ENCODE measurements at regions not wholly inside any gene's neighbourhood (a gene's known extent, or its start where the extent isn't known, plus 50 kb on each side); places are given as distances from the start of the nearest gene placed in this dataset.

- Histone ChIP-seq H3K27ac (no peak overlapping the region), H3K4me1 (peaks cover 0 to 7% (median 2%) of the 10 kb centered on the region in 4 donors), H3K36me3 (no peaks in the 10 kb centered on the region), H3K27me3 (no peaks in the 10 kb centered on the region), H3K4me3 (no peak overlapping the region), H3K9me3 (no peaks in the 10 kb centered on the region)
- no peak for DNase-seq
- in situ Hi-C loops (cut with MboI; ENCODE audit: low pct_ligation_motif_present in 1 of 4, low pct_unique_long_range_greater_than_20kb in 1 of 4, low sequenced_read_pairs in 3 of 4) (no loop called here), intact Hi-C loops (cut with DNase I; ENCODE audit: low total_unique reads) (no loop called here)
- 89 to 96% methylated on average over 2 of the region's 2 CpGs for WGBS, 2 donors (ENCODE audit: low coverage in 1 of 2)
- no peak for TF ChIP-seq POLR2AphosphoS5 (IDR thresholded peaks at IDR 0.05)
- TF ChIP-seq EP300 (IDR thresholded peaks at IDR 0.05; ENCODE audit: low read depth): no peak
- TF ChIP-seq CTCF (IDR thresholded peaks at IDR 0.05): no peak
- no peak for TF ChIP-seq POLR2A (IDR thresholded peaks at IDR 0.05)
Measured at GRCh38 chr5:111977436-111977829, 220.4 kb upstream of the NREP start.

- TF ChIP-seq EP300 (IDR thresholded peaks at IDR 0.05; ENCODE audit: low read depth) (no peak), POLR2AphosphoS5 (IDR thresholded peaks at IDR 0.05) (no peak), CTCF (IDR thresholded peaks at IDR 0.05) (no peak), POLR2A (IDR thresholded peaks at IDR 0.05) (no peak)
- H3K4me3 ChIP-seq: no peak overlapping the region
- H3K4me1 ChIP-seq: peaks cover 0 to 7% (median 2%) of the 10 kb centered on the region in 4 donors
- DNase-seq: no peak
- 47 to 53% methylated on average over 1 to 2 of the region's 2 CpGs for WGBS, 2 donors (ENCODE audit: low coverage in 1 of 2)
- H3K27me3 ChIP-seq: no peaks in the 10 kb centered on the region
- in situ Hi-C loops (cut with MboI; ENCODE audit: low pct_ligation_motif_present in 1 of 4, low pct_unique_long_range_greater_than_20kb in 1 of 4, low sequenced_read_pairs in 3 of 4): no loop called here
- no peak overlapping the region for H3K27ac ChIP-seq
- intact Hi-C loops (cut with DNase I; ENCODE audit: low total_unique reads): no loop called here
- no peaks in the 10 kb centered on the region for H3K9me3 ChIP-seq
- no peaks in the 10 kb centered on the region for H3K36me3 ChIP-seq
Measured at GRCh38 chr5:111976705-111977435, 219.9 kb upstream of the NREP start.

GRCh38 chr5:111975133-111975532 is 218.1 kb upstream of the NREP start:
- H3K4me1 ChIP-seq: peaks cover 0 to 7% (median 2%) of the 10 kb centered on the region in 4 donors
- intact Hi-C loops (cut with DNase I; ENCODE audit: low total_unique reads) (no loop called here), in situ Hi-C loops (cut with MboI; ENCODE audit: low pct_ligation_motif_present in 1 of 4, low pct_unique_long_range_greater_than_20kb in 1 of 4, low sequenced_read_pairs in 3 of 4) (no loop called here)
- H3K9me3 ChIP-seq: no peaks in the 10 kb centered on the region
- no peak for TF ChIP-seq POLR2A (IDR thresholded peaks at IDR 0.05)
- no peak for TF ChIP-seq EP300 (IDR thresholded peaks at IDR 0.05; ENCODE audit: low read depth)
- TF ChIP-seq POLR2AphosphoS5 (IDR thresholded peaks at IDR 0.05): no peak
- TF ChIP-seq CTCF (IDR thresholded peaks at IDR 0.05): no peak
- no peak overlapping the region for H3K4me3 ChIP-seq
- no peak for DNase-seq
- no peak overlapping the region for H3K27ac ChIP-seq
- WGBS, 2 donors (ENCODE audit: low coverage in 1 of 2): 51 to 77% methylated on average over 3 to 5 of the region's 5 CpGs
- no peaks in the 10 kb centered on the region for H3K27me3 ChIP-seq
- H3K36me3 ChIP-seq: no peaks in the 10 kb centered on the region

- DNase-seq: no peak
- intact Hi-C loops (cut with DNase I; ENCODE audit: low total_unique reads): no loop called here
- H3K27ac ChIP-seq: no peak overlapping the region
- H3K36me3 ChIP-seq: no peaks in the 10 kb centered on the region
- H3K4me1 ChIP-seq: peaks cover 0 to 7% (median 2%) of the 10 kb centered on the region in 4 donors
- H3K27me3 ChIP-seq: no peaks in the 10 kb centered on the region
- no peak overlapping the region for H3K4me3 ChIP-seq
- in situ Hi-C loops (cut with MboI; ENCODE audit: low pct_ligation_motif_present in 1 of 4, low pct_unique_long_range_greater_than_20kb in 1 of 4, low sequenced_read_pairs in 3 of 4): no loop called here
- no peaks in the 10 kb centered on the region for H3K9me3 ChIP-seq
- 39 to 42% methylated on average over 2 of the region's 2 CpGs for WGBS, 2 donors (ENCODE audit: low coverage in 1 of 2)
- no peak for TF ChIP-seq POLR2AphosphoS5 (IDR thresholded peaks at IDR 0.05)
- no peak for TF ChIP-seq EP300 (IDR thresholded peaks at IDR 0.05; ENCODE audit: low read depth)
- no peak for TF ChIP-seq POLR2A (IDR thresholded peaks at IDR 0.05)
- TF ChIP-seq CTCF (IDR thresholded peaks at IDR 0.05): no peak
Measured at GRCh38 chr5:111973961-111974360, 217.0 kb upstream of the NREP start.
